CD4-positive, alpha-beta T cell treated with Interleukin-12 subunit alpha and Interleukin-12 subunit beta, for 1 hour (primary cell): ENCODE measurements at regions not wholly inside any gene's neighbourhood (a gene's known extent, or its start where the extent isn't known, plus 50 kb on each side); places are given as distances from the start of the nearest gene placed in this dataset.

Experiments
- DNase-seq: peaks from one replicate; pipeline ENCODE4 v3.0.0-alpha.2; 2020

DNA sequence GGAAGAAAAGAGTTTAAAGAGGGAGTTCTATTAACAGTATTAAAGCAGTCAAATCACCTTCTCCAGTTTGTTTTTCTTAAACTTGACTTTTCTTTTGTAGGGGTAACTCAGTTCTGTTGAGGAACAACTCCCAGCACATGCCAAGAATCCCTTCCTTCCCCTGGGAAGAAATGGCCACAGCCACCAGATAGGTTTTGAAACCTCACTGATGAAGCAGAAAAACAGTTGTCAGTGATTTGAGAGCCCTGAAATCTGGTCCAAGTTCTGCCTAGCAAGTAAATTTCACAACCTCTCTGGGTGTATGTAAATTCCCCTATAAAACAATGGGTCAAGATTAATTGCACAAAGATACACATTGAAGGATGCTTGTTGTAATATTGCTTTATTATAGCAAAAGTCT, 167.1 kb downstream of the DHX15 start:
- no peak for DNase-seq

DNA sequence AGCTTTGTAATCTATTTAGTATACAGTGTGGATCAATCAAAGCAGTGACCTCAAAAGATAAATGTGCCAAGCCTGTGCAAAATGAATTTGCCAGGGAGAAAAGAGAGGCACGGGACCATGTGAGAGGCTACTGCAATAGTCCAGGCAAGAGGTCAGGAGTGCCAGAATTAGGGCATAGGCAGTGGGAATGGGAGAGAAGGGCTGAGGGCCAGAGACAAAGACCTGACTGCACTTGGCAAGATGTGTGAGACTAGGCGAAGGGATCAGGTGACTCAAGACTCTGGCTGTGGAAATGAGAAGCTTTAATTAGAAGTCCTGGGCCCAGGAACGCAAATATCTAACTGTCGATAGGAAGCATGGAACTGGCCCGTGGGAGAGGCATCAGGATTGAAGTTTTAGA, 168.1 kb downstream of the DHX15 start:
- DNase-seq = no peak

GRCh38 chr4:24413311-24413784, 171.0 kb downstream of the DHX15 start:
- no peak for DNase-seq

- no peak for DNase-seq
Measured at GRCh38 chr4:24411806-24412205, 172.5 kb downstream of the DHX15 start.

- DNase-seq = no peak
Measured at GRCh38 chr4:24411299-24411698, 173.1 kb downstream of the DHX15 start.

DNA sequence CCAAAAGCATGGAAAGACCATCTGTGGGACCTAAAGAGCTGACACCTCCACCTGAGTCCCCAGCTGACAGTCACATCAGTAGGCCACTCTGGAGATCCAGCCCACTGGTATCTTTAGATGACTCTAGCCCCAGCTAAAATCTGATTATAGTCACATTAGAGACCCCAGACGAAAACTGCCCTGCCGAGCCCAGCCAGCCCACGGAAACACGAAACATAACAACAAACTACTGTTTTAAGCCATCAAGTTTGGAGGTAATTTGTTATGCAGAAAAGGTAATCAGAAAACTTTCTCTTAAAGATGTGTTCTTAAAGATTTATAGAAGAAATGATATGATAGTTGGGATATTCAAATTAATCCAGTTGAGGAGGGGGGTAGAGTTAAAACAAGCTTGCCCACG, 175.7 kb downstream of the DHX15 start:
- no peak for DNase-seq

GRCh38 chr4:24405926-24406325, 178.4 kb downstream of the DHX15 start:
- no peak for DNase-seq

DNA sequence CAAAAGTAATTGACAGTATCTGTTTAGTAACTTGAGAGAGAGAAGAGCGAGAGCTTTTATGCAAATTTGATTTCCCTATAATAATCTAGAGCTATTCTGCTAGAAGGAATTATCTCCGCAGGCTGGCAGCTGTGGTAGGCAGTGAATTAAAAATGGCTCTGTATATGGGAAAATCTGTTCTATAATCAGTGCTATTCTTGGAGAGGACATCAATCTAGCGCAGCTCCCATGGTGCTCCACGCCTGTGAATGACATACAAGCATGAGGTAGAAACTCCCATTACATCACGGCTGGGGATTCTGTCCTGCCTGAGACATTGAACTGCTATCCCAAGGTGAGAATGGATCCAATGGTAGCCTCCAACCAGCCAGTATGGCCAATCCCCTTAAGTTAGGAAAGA, 179.0 kb downstream of the DHX15 start:
- no peak for DNase-seq

DNA sequence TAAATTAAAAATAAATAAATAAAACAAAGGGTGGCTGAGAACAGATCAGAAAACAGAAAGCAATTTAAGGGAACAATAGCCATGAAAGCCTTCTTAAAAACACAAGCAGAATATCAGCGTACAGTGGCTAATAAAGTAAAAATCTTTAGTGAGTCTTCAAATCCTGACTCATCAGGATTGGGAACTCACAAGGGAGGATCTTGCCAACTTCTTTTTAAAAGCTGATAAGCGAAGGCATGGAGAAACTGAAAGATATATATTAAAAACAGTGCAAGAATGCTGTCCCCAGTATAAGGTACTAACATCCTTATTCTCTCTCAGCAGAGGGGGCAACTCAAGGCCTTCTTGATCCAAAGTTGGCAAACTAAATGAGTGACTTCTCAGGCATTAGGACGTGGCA, 180.1 kb downstream of the DHX15 start:
- no peak for DNase-seq

GRCh38 chr4:24403265-24403664, 181.1 kb downstream of the DHX15 start:
- DNase-seq = no peak

DNA sequence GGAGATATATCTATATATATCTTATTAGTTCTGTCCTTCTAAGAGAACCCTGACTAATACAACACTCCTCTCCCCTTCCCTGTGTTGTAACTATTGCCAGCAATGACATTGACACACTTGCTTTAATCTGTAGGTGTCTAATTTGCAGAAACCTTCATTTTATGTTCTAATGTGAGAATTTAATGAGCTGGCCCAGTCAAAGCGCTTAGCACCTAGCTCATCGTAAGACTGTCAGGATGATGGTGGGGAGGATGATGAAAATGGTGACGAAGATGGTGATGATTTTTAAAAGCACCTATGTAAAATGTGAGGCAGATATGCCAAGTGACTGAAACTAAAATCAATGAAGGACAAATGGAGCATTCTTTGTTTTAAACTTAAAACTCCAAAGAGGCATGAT, 183.8 kb downstream of the DHX15 start:
- no peak for DNase-seq

DNA sequence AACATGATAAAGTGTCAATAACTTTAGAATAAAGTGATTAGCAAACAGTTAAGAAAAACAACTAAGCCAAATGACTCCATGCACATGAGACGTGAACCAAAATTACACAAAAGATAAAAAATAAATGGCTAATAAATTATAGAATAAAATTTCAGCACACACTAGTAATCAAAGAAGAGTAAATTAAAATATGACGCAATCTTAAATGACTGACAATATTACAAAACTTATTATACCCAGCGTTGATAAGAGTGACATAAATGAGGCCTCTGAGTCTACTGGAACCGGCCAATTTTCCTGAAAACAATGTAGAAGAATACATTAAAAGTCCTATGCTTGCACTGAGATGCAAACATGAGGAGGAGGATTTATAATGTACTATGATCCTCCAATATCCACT, 187.4 kb downstream of the DHX15 start:
- no peak for DNase-seq

GRCh38 chr4:24395937-24396336, 188.4 kb downstream of the DHX15 start:
- no peak for DNase-seq

- DNase-seq = no peak
Measured at GRCh38 chr4:24394041-24394440, 190.3 kb downstream of the DHX15 start.

DNA sequence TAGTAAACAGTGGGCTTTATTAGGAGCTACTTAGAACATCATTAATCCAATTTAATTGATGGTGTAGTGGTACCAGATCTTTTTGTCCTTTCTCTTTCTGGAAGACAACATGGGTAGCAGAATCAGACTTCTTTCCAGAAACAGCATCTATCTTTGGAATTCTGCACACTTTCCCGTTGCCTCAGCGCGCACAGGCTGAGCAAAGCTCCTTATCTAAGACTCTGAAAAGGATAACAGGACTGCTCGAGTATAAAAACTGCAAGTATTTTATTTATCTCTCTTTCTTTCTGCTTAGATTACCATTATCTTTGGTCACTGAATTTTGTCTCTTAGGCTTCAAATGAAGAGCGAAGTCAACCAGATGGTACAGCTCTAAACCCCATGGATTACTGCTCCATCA, 191.7 kb downstream of the DHX15 start:
- no peak for DNase-seq

DNA sequence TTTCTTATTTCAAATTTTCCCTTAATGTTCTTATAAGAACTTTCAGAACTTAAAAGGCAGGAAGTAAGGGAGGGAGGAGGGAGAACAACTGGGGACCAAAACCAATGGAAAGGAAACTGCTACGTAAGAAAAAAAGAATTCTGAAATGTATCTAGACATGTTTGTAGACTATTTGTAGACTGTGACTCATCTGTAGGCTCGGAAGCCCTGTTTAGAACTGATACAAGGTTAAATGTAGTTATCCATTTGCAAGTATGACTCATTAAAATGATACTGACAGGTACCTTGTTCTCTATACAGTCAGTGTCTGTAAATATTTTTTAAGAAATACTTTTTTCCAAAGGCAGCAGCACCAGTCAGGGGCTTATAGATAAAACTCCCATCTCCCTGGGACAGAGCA, 202.0 kb downstream of the DHX15 start:
- DNase-seq = no peak

- no peak for DNase-seq
Measured at GRCh38 chr4:24380957-24381665, 203.2 kb downstream of the DHX15 start.

- no peak for DNase-seq
Measured at GRCh38 chr4:24373704-24374103, 210.7 kb downstream of the DHX15 start.

DNA sequence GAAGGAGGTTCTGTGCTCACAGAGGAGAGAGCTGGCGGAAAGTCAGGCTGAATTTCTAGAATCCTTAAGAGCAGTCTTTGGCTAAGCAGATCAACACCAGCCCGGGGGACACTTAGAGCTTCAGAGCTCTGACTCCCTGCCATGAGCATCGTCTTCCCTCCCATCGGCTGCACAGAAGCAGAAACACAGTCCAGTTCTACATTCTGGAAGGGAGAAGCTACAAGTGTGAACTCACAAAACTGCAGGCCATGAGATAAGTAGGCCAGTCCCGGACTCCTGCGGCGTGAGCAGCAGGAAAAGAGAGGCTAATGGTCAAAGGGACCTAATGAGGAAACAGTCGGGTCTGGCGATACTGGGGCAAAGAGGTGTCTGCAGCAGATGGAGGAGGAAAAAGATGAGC, 211.5 kb downstream of the DHX15 start:
- DNase-seq = no peak

GRCh38 chr4:24372341-24372740, 212.0 kb downstream of the DHX15 start:
- no peak for DNase-seq

DNA sequence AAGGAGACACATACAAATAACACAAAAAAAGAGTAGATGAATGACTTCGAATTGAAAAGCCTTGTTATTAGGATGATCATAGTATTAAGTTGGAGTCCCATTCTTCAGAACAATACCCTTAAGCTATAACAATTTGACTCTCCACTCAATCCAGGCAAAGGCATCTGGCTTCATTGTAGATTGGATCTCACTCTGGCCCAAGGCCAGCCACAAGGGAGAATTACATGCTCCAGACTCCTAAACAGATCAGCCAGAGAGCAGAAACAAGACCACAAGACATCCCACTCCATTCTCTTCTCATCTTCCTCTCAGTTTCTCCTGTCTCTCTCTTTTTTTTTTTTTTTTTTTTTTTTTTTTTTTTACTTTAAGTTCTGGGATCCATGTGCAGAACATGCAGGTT, 213.9 kb downstream of the DHX15 start:
- DNase-seq = no peak

DNA sequence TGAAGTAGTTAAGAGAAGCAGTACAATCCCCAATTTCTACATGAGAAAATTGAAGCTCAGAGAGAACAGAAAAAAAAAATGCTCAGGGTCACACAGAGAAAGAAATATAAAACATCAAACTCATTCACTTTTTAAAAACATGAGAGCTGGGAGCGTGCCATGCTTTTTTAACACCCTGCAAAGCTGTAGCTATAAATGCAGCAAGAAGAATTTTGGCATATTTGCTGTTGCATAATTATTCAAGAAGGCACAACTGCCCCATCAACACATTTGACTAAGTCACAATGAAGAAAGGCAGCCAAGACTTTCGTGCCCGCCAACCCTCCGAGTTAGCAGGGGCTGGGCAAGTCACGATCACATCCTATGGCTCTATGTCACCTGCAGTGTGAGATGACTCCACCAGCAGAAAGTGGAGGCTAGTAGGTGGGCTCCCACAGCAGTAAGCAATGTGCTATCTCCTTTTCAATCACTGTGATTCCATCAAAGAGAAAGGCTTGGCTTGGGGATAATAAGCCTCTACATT, 214.8 kb downstream of the DHX15 start:
- no peak for DNase-seq

DNA sequence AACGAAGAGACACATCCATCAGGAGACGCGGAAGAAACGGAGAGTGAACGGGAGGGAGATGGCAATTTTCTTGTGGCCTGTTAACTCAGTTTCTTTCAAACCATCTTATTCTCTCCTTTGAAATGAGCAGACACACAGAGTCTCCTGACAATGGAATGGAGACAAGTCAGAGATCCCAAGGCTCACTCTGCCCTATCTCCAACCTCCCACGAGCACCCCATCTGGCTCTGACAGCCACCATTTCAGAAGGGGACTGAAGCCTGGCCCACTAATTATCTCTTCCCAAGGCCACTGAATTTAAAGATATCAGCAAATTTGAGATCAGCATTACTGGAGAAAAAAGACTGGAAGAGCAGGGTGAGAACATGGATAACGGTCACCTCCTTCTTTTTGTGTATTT, 215.6 kb downstream of the DHX15 start:
- no peak for DNase-seq

DNA sequence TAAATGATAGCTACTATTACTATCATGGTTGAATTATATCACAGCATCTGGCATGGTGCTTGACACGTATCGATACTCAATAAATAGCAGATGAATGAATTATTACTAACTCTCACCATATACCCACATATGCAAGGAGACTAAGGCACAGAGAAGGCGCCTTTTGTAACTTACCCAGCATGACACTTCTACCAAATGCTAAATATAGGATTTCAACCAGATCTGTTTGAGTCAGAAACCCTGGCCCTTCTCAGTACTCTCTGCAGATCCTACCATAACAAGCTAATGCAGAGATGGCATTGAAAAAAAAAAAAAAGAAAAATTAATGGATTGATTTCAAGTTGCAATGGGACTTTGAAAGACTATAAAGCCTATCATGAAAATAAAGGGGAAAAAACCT, 219.5 kb downstream of the DHX15 start:
- no peak for DNase-seq

DNA sequence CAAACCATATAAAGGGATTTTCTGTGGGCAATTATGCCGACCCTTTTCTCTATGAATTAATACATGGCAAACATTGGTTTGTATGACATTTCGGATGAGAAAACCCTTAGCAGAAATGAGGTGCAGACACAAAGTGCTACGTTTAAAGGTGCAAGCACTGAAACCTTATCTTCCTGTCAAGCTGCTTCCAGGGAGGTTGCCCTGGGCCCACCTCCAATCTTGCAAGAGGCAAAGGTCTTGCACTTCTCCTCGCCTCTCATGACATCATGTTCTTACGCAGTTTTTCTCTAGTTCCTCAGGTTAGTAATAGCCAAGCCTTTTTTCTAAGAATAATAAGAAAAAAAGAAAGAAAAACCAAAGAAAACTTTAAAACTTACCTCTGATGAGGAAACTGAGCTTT, 220.1 kb downstream of the DHX15 start:
- no peak for DNase-seq
